ENCODE measurements at regions not wholly inside any gene's neighbourhood (a gene's known extent, or its start where the extent isn't known, plus 50 kb on each side); places are given as distances from the start of the nearest gene placed in this dataset.

DNA sequence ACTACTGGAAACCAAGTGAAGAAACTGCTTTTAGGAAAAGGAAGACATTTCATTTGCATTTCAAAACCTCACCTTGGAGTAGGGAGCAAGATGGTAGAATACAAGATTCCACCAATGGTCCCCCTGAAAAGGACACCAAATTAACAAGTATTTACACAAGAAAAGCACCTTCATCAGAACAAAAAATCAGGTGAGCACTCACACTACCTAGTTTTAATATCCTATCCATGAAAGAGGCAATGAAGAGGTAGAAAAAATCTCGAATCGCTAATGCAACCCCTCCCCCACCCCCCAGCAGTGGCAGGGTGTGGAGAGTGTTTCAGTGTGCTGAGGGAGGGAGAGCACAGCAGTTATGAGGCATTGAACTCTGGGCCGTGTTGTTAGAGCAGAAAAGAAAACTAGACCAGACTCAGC, 1397.0 kb upstream of the C9orf72 start:
- Histone ChIP-seq H2AFZ (ENCODE audit: low read length) (no peak overlapping the region), H2BK20ac (ENCODE audit: low read length) (peak overlapping the region; percentile 99; the same call in 1 of the 2 replicates), H3K56ac (replicated peaks; ENCODE audit: insufficient read length, low read depth, low read length) (peak overlapping the region; percentile 21), H3K4me2 (ENCODE audit: insufficient read depth in 1 of 2, low read depth in 2 of 2, low read length in 2 of 2) (peak overlapping the region; percentile 61 to 81), H4K91ac (replicated peaks; ENCODE audit: insufficient read length, low read length) (peak overlapping the region; percentile 97), H2BK15ac (ENCODE audit: low read length) (no peak overlapping the region), H3K18ac (ENCODE audit: extremely low read depth, low read length) (peak overlapping the region; percentile 98), H3K4me3 (ENCODE audit: extremely low read depth in 1 of 4, insufficient read depth in 2 of 4, low read depth in 3 of 4, low read length in 4 of 4) (peak overlapping the region in 3 of 4 experiments; percentile 15 to 43 (median 21); a peak in 5 of 8 replicates), H3K4me1 (replicated peaks in 1 of 4; ENCODE audit: control insufficient read depth in 3 of 4, insufficient read depth in 4 of 4, low read length in 3 of 4) (peaks cover 16 to 35% (median 21%) of the 10 kb centered on the region in 4 experiments), H3K23ac (ENCODE audit: insufficient read length) (no peak overlapping the region), H2BK12ac (ENCODE audit: low read depth, low read length) (peak overlapping the region; percentile 96), H3K9me3 (ENCODE audit: insufficient read depth in 2 of 2, low read depth in 1 of 2, low read length in 1 of 2) (no peaks in the 10 kb centered on the region), H4K8ac (ENCODE audit: extremely low read depth, insufficient read depth, low read length) (no peak overlapping the region), H3K9ac (replicated peaks in 1 of 4; ENCODE audit: extremely low read depth in 1 of 4, low read depth in 3 of 4, low read length in 3 of 4) (peak overlapping the region in 1 of 4 experiments; percentile 36; a peak in 3 of 7 replicates), H4K20me1 (replicated peaks in 1 of 2; ENCODE audit: control insufficient read depth in 1 of 2, insufficient read depth in 2 of 2, low read length in 2 of 2) (no peaks in the 10 kb centered on the region), H2AK5ac (ENCODE audit: low read depth, low read length) (no peak overlapping the region; the same call in 1 of the 2 replicates), H2BK120ac (replicated peaks; ENCODE audit: low read depth, low read length) (peak overlapping the region; percentile 96), H3K27ac (ENCODE audit: low read depth, low read length) (peak overlapping the region; percentile 87; the same call in 1 of the 2 replicates), H3K79me2 (ENCODE audit: control insufficient read depth in 1 of 2, insufficient read depth in 2 of 2, low read length in 2 of 2) (no peaks in the 10 kb centered on the region), H3K4ac (replicated peaks; ENCODE audit: insufficient read length, low read depth, low read length) (peak overlapping the region; percentile 25), H3K23me2 (ENCODE audit: low read depth, low read length) (no peaks in the 10 kb centered on the region; the same call in 1 of the 2 replicates), H3K14ac (ENCODE audit: insufficient read length) (no peak overlapping the region), H4K5ac (ENCODE audit: insufficient read length, low read depth, low read length) (peak overlapping the region; percentile 55), H2BK5ac (ENCODE audit: low read depth, low read length) (peak overlapping the region; percentile 97), H3K36me3 (ENCODE audit: control insufficient read depth in 2 of 4, insufficient read depth in 4 of 4, low read length in 3 of 4) (peaks cover 0 to 4% (median 0%) of the 10 kb centered on the region in 4 experiments; a peak in 1 of 8 replicates), H3K27me3 (replicated peaks in 1 of 4; ENCODE audit: control insufficient read depth in 3 of 4, extremely low read depth in 1 of 4, insufficient read depth in 3 of 4, low read length in 3 of 4) (no peaks in the 10 kb centered on the region), H3K79me1 (ENCODE audit: low read depth, low read length) (no peaks in the 10 kb centered on the region)
- CTCF ChIA-PET (ENCODE audit: partially characterized antibody): no interaction called here
- POLR2A ChIA-PET (ENCODE audit: partially characterized antibody): interaction anchor here (1.0 kb wide), 1 partner anchor 29 kb away, joined by 3 read pairs; no protein-coding TSS in a partner anchor
- peak; percentile 58 to 64 for DNase-seq (ENCODE audit: low read depth in 1 of 2, low spot score in 2 of 2)
- FAIRE-seq: peak; percentile 99
- 4% methylated on average over 3 of the region's 3 CpGs; no CpG with 5 or more reads in 1 of the 2 experiments for WGBS, 2 experiments (ENCODE audit: extremely low coverage in 1 of 2, insufficient coverage in 1 of 2, insufficient read length in 1 of 2, insufficient replicate concordance in 2 of 2, low coverage in 1 of 2, low lambda C conversion rate in 2 of 2, missing lambda C conversion rate in 1 of 2)
- TF ChIP-seq ASH2L (IDR thresholded peaks at IDR 0.05; ENCODE audit: low read length): peak; percentile 95
- TF ChIP-seq EP300 (IDR thresholded peaks at IDR 0.05; ENCODE audit: borderline replicate concordance in 1 of 2, low read depth in 2 of 2, low read length in 2 of 2): peak in 1 of 2 experiments; percentile 70; a peak in 2 of 3 replicates
- TF ChIP-seq SIRT6 (IDR thresholded peaks at IDR 0.05; ENCODE audit: low read length): no peak
- no peak for TF ChIP-seq SP4 (IDR thresholded peaks at IDR 0.05; ENCODE audit: low read length)
- TF ChIP-seq FOSL1 (IDR thresholded peaks at IDR 0.05; ENCODE audit: insufficient read depth, low read depth, low read length): no peak
- TF ChIP-seq, protein P1, sequence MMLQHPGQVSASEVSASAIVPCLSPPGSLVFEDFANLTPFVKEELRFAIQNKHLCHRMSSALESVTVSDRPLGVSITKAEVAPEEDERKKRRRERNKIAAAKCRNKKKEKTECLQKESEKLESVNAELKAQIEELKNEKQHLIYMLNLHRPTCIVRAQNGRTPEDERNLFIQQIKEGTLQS (IDR thresholded peaks at IDR 0.05; ENCODE audit: insufficient read depth, low read depth, low read length): no peak
- no peak for TF ChIP-seq CHD1 (IDR thresholded peaks at IDR 0.05; ENCODE audit: low read depth, low read length)
- TF ChIP-seq, protein P2, sequence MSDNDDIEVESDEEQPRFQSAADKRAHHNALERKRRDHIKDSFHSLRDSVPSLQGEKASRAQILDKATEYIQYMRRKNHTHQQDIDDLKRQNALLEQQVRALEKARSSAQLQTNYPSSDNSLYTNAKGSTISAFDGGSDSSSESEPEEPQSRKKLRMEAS (IDR thresholded peaks at IDR 0.05): no peak
- TF ChIP-seq SP1 (IDR thresholded peaks at IDR 0.05; ENCODE audit: low read depth, low read length): peak; percentile 78; the same call in 1 of the 2 replicates
- TF ChIP-seq HDAC2 (IDR thresholded peaks at IDR 0.05; ENCODE audit: borderline replicate concordance in 1 of 2, low read depth in 2 of 2, low read length in 2 of 2): peak; percentile 57 to 84; a peak in 3 of 4 replicates
- TF ChIP-seq RBBP5 (IDR thresholded peaks at IDR 0.05; ENCODE audit: borderline replicate concordance, low read depth, low read length): peak; percentile 97
- no peak for TF ChIP-seq GTF2F1 (IDR thresholded peaks at IDR 0.05; ENCODE audit: borderline replicate concordance, low read depth, low read length)
- 0 out of 2 replicates have a peak, but pooled peaks have one; percentile 50 for TF ChIP-seq YY1 (IDR thresholded peaks at IDR 0.05; ENCODE audit: low read depth, low read length)
